OCI-LY1 (cell line): ENCODE measurements at regions not wholly inside any gene's neighbourhood (a gene's known extent, or its start where the extent isn't known, plus 50 kb on each side); places are given as distances from the start of the nearest gene placed in this dataset.

Experiments used
- CTCF ChIP-seq: fragments of 200-600 bp; sonication (generic), shearing (Covaris generic); IDR thresholded peaks from 2 replicates; pipeline ENCODE4 v1.5.1; 2017; ENCODE audit warnings: mild to moderate bottlenecking, antibody characterized with exemption, low read length, moderate library complexity, mixed read lengths
- EZH2 ChIP-seq: fragments of 200-600 bp; sonication (generic), shearing (Covaris generic); IDR thresholded peaks from 2 replicates; pipeline ENCODE4 v1.8.0; 2017; ENCODE audit warnings: borderline replicate concordance, mixed run types, mild to moderate bottlenecking, antibody characterized with exemption, low read length, moderate library complexity, mixed read lengths

DNA sequence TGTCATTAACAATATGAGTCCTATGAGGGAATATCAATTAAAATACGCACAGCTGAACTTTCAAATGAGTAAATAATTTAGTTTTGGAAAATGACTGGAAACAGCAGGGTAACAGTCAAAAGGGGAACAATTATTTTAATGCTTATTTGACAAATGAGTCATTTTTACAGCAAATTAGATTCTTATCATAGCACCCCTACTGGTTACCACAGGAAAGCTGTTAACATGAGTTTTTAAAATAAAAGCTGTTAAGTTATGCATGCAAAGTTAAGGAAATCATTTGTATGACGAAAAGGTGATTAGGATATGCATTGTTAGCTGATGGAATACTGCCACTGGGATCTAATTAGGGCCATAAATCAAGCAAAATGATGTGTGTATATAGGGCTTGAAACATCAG, 435.1 kb upstream of the MEIS1 start:
- TF ChIP-seq CTCF = no peak; the same call in 1 of the 2 replicates
- TF ChIP-seq EZH2 = no peak
